ENCODE measurements at regions not wholly inside any gene's neighbourhood (a gene's known extent, or its start where the extent isn't known, plus 50 kb on each side); places are given as distances from the start of the nearest gene placed in this dataset.

DNA sequence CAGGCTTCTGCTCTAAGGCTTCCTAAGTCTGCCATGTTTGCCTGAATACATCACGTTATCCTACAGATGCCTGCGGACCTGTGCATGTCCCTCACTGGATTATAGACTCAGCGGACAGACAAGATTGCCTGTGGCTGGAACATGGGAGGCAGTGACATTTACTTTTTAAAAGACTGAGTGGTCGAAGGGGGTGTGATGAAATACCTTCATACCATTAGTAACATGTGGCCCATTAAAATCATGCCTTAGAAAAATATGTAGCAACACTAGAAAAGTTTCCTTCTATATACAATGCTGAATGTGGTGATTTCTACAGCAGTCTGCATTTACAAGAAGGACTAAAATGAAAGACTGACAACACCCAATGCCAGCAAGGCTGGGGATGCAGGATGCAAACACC lies 154.4 kb downstream of the ASB1 start:
- in situ Hi-C loops (cut with MboI): no loop called here
- Histone ChIP-seq H3K27me3 (replicated peaks; ENCODE audit: insufficient read depth) (0 out of 2 replicates have a peak, but pooled peaks cover 5% of the 10 kb centered on the region), H3K4me1 (ENCODE audit: insufficient read depth) (no peaks in the 10 kb centered on the region), H3K27ac (no peak overlapping the region), H3K9me2 (ENCODE audit: insufficient read depth) (no peaks in the 10 kb centered on the region), H3K79me2 (ENCODE audit: insufficient read depth) (no peaks in the 10 kb centered on the region), H2AFZ (no peak overlapping the region), H3F3A (ENCODE audit: insufficient read depth) (no peaks in the 10 kb centered on the region), H3K4me3 (no peak overlapping the region), H3K36me3 (ENCODE audit: low read depth) (no peaks in the 10 kb centered on the region), H4K20me1 (ENCODE audit: insufficient read depth) (no peaks in the 10 kb centered on the region), H3K9ac (no peak overlapping the region), H3K4me2 (ENCODE audit: unreplicated experiment) (no peak overlapping the region), H3K9me3 (ENCODE audit: low read depth) (no peaks in the 10 kb centered on the region)
- no peak for TF ChIP-seq EZH2 (IDR thresholded peaks at IDR 0.05; ENCODE audit: insufficient read depth, poor library complexity, severe bottlenecking)
- no peak for TF ChIP-seq EZH2phosphoT487 (IDR thresholded peaks at IDR 0.05; ENCODE audit: insufficient read depth, low read depth)
- WGBS, 2 experiments (ENCODE audit: low coverage in 1 of 2, low lambda C conversion rate in 2 of 2, missing lambda C conversion rate in 2 of 2): 78 to 80% methylated on average over 4 of the region's 4 CpGs
- peak; percentile 19 for DNase-seq

- 89 to 100% methylated on average over 1 of the region's 1 CpG for WGBS, 2 experiments (ENCODE audit: low coverage in 1 of 2, low lambda C conversion rate in 2 of 2, missing lambda C conversion rate in 2 of 2)
- Histone ChIP-seq H3K4me2 (ENCODE audit: unreplicated experiment) (no peak overlapping the region), H4K20me1 (ENCODE audit: insufficient read depth) (no peaks in the 10 kb centered on the region), H3K27ac (no peak overlapping the region), H3F3A (ENCODE audit: insufficient read depth) (no peaks in the 10 kb centered on the region), H3K4me3 (no peak overlapping the region), H3K27me3 (replicated peaks; ENCODE audit: insufficient read depth) (no peaks in the 10 kb centered on the region), H3K79me2 (ENCODE audit: insufficient read depth) (no peaks in the 10 kb centered on the region), H3K9me2 (ENCODE audit: insufficient read depth) (no peaks in the 10 kb centered on the region), H3K9me3 (ENCODE audit: low read depth) (no peaks in the 10 kb centered on the region), H3K9ac (no peak overlapping the region), H3K4me1 (ENCODE audit: insufficient read depth) (no peaks in the 10 kb centered on the region), H2AFZ (no peak overlapping the region), H3K36me3 (ENCODE audit: low read depth) (no peaks in the 10 kb centered on the region)
- TF ChIP-seq EZH2phosphoT487 (IDR thresholded peaks at IDR 0.05; ENCODE audit: insufficient read depth, low read depth) (no peak), EZH2 (IDR thresholded peaks at IDR 0.05; ENCODE audit: insufficient read depth, poor library complexity, severe bottlenecking) (no peak)
- peak; percentile 8 for DNase-seq
- in situ Hi-C loops (cut with MboI): no loop called here
Observed at GRCh38 chr2:238582159-238582558, 155.4 kb downstream of the ASB1 start.

DNA sequence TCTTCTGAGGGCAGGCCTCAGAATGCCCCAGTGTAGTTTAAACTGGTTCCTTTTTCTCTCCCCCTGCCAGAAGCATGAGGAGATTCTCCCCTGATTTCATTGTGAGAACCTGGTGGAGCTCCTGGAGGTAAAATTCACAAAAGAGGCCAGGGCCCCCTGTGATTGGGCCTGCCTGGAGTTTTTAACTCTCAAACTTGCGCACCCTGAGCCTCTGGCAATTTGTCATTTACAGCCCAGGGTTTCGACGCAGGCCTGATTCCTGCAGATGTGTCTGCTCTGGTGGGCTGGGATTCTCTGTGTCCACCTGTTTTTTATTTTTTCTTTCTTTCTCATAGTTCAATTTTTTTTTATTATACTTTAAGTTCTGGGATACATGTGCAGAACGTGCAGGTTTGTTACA lies 157.9 kb downstream of the ASB1 start:
- no peak overlapping the region for H3K27ac ChIP-seq
- H3K4me1 ChIP-seq (ENCODE audit: insufficient read depth): no peaks in the 10 kb centered on the region
- TF ChIP-seq EZH2phosphoT487 (IDR thresholded peaks at IDR 0.05; ENCODE audit: insufficient read depth, low read depth): no peak
- TF ChIP-seq EZH2 (IDR thresholded peaks at IDR 0.05; ENCODE audit: insufficient read depth, poor library complexity, severe bottlenecking): no peak
- H3K27me3 ChIP-seq (replicated peaks; ENCODE audit: insufficient read depth): no peaks in the 10 kb centered on the region
- H3K79me2 ChIP-seq (ENCODE audit: insufficient read depth): no peaks in the 10 kb centered on the region
- H3K9me3 ChIP-seq (ENCODE audit: low read depth): no peaks in the 10 kb centered on the region
- 96 to 98% methylated on average over 4 of the region's 4 CpGs for WGBS, 2 experiments (ENCODE audit: low coverage in 1 of 2, low lambda C conversion rate in 2 of 2, missing lambda C conversion rate in 2 of 2)
- H3K4me3 ChIP-seq: no peak overlapping the region
- H3F3A ChIP-seq (ENCODE audit: insufficient read depth): no peaks in the 10 kb centered on the region
- H2AFZ ChIP-seq: no peak overlapping the region
- no peak overlapping the region for H3K4me2 ChIP-seq (ENCODE audit: unreplicated experiment)
- no peaks in the 10 kb centered on the region for H4K20me1 ChIP-seq (ENCODE audit: insufficient read depth)
- DNase-seq: no peak
- H3K9me2 ChIP-seq (ENCODE audit: insufficient read depth): no peaks in the 10 kb centered on the region
- H3K36me3 ChIP-seq (ENCODE audit: low read depth): no peaks in the 10 kb centered on the region
- no peak overlapping the region for H3K9ac ChIP-seq
- in situ Hi-C loops (cut with MboI): no loop called here

- H3K27ac ChIP-seq: no peak overlapping the region
Observed at GRCh38 chr2:238585836-238586821, 159.4 kb downstream of the ASB1 start.

More at GRCh38 chr2:238585836-238586821, 159.4 kb downstream of the ASB1 start:
- H3K9me2 ChIP-seq (ENCODE audit: insufficient read depth): no peaks in the 10 kb centered on the region
- no peaks in the 10 kb centered on the region for H3K36me3 ChIP-seq (ENCODE audit: low read depth)
- H3K27me3 ChIP-seq (replicated peaks; ENCODE audit: insufficient read depth): no peaks in the 10 kb centered on the region
- no peaks in the 10 kb centered on the region for H3F3A ChIP-seq (ENCODE audit: insufficient read depth)
- H3K9ac ChIP-seq: no peak overlapping the region
- no peaks in the 10 kb centered on the region for H3K4me1 ChIP-seq (ENCODE audit: insufficient read depth)
- in situ Hi-C loops (cut with MboI): no loop called here
- no peaks in the 10 kb centered on the region for H4K20me1 ChIP-seq (ENCODE audit: insufficient read depth)
- H3K9me3 ChIP-seq (ENCODE audit: low read depth): no peaks in the 10 kb centered on the region
- no peaks in the 10 kb centered on the region for H3K79me2 ChIP-seq (ENCODE audit: insufficient read depth)
- WGBS, 2 experiments (ENCODE audit: low coverage in 1 of 2, low lambda C conversion rate in 2 of 2, missing lambda C conversion rate in 2 of 2): 60 to 63% methylated on average over 33 to 34 of the region's 34 CpGs
- TF ChIP-seq EZH2phosphoT487 (IDR thresholded peaks at IDR 0.05; ENCODE audit: insufficient read depth, low read depth): no peak
- TF ChIP-seq EZH2 (IDR thresholded peaks at IDR 0.05; ENCODE audit: insufficient read depth, poor library complexity, severe bottlenecking): no peak
- H3K4me2 ChIP-seq (ENCODE audit: unreplicated experiment): no peak overlapping the region
- no peak overlapping the region for H2AFZ ChIP-seq
- DNase-seq: peak; percentile 16
- no peak overlapping the region for H3K4me3 ChIP-seq

Data from GM23248 (cell line).